HCT116 (cell line): ENCODE measurements at regions not wholly inside any gene's neighbourhood (a gene's known extent, or its start where the extent isn't known, plus 50 kb on each side); places are given as distances from the start of the nearest gene placed in this dataset.

Source experiments
- ATAC-seq: fragments of 200-7000 bp; cut with Tn5 transposase; 2 replicates; pipeline ENCODE4 v1.9.1; 2020; ENCODE audit warnings: mild to moderate bottlenecking, moderate library complexity
- BruUV-seq: library from RNA; stranded (reverse); fragments of 400-500 nt; replicated peaks from 2 replicates; lab custom pipeline; 2021; lab: Mats Ljungman, UMichigan
- CTCF ChIA-PET: fragments of 300-600 bp; sonication (Branson Sonifier 250); formaldehyde crosslinking; loops from one replicate; lab custom pipeline; 2021; ENCODE audit warnings: antibody characterized with exemption; lab: Charles Lee
- POLR2A ChIA-PET: fragments of 300-600, 350-600 bp; sonication (Branson Sonifier 250); formaldehyde crosslinking; loops from one replicate; lab custom pipeline; 2021; ENCODE audit warnings: antibody characterized with exemption; lab: Charles Lee
- RAD21 ChIA-PET, 2 experiments: fragments of 300-600 bp; sonication (Branson Sonifier 250); formaldehyde crosslinking; loops; one replicate each; lab custom pipeline; 2023; ENCODE audit warnings: low total read pairs in 2 of 2; ENCODE audit not compliant: uncharacterized antibody in 2 of 2, unreplicated experiment in 2 of 2, low non-redundant PET in 1 of 2; lab: Charles Lee
- DNase-seq: peaks from one replicate; pipeline ENCODE4 v3.0.0-alpha.2; 2010; ENCODE audit warnings: low read depth, low spot score
- H2AFZ ChIP-seq: fragments of 200-600 bp; shearing (Covaris generic), sonication (generic); 2 replicates; pipeline ENCODE4 v1.6.1; 2017; ENCODE audit warnings: low read depth, mixed run types, mixed read lengths, antibody characterized with exemption, low read length; ENCODE audit not compliant: poor library complexity, severe bottlenecking
- H3K27ac ChIP-seq: 2 replicates; pipeline ENCODE4 v1.5.1; 2012; ENCODE audit warnings: low read depth, low read length
- H3K27me3 ChIP-seq: fragments of 200-600 bp; sonication (generic); 2 replicates; pipeline ENCODE4 v1.6.1; 2016; ENCODE audit warnings: mixed run types, low read length, mixed read lengths; ENCODE audit not compliant: insufficient read depth
- H3K36me3 ChIP-seq, 2 experiments: fragments of 200-500 bp in 1 of 2; fragments of 200-600 bp in 1 of 2; sonication (Bioruptor generic) in 1 of 2; sonication (generic) in 1 of 2; 2 replicates each; pipeline versions ENCODE4 v1.5.1 to v1.6.1; 2014 to 2016; ENCODE audit warnings: low read length in 2 of 2, inconsistent platforms in 1 of 2, mixed read lengths in 1 of 2, mixed run types in 1 of 2; ENCODE audit not compliant: insufficient read depth in 2 of 2, control insufficient read depth in 1 of 2
- H3K4me1 ChIP-seq, 2 experiments: fragments of 200-600 bp in 1 of 2; sonication (generic) in 1 of 2; 2 replicates each; pipeline versions ENCODE4 v1.5.1 to v1.6.1; 2012 to 2017; ENCODE audit warnings: low read length in 2 of 2, inconsistent platforms in 1 of 2, mild to moderate bottlenecking in 1 of 2, mixed read lengths in 1 of 2, mixed run types in 1 of 2, moderate library complexity in 1 of 2; ENCODE audit not compliant: insufficient read depth in 2 of 2, control insufficient read depth in 1 of 2
- H3K4me2 ChIP-seq: fragments of 200-600 bp; sonication (generic); 2 replicates; pipeline ENCODE4 v1.6.1; 2017; ENCODE audit warnings: mixed run types, low read length, mixed read lengths
- H3K4me3 ChIP-seq, 2 experiments: fragments of 200-600 bp in 1 of 2; sonication (generic) in 1 of 2; replicated peaks in 1 of 2; 2 replicates each; pipeline ENCODE4 v1.5.1; 2011 to 2016; ENCODE audit warnings: low read length in 2 of 2, control low read depth in 1 of 2, low read depth in 1 of 2, mild to moderate bottlenecking in 1 of 2, mixed read lengths in 1 of 2, mixed run types in 1 of 2
- H3K79me2 ChIP-seq: fragments of 200-600 bp; sonication (generic); 2 replicates; pipeline ENCODE4 v1.6.1; 2017; ENCODE audit warnings: mild to moderate bottlenecking, mixed run types, low read length, moderate library complexity, mixed read lengths; ENCODE audit not compliant: insufficient read depth
- H3K9ac ChIP-seq: fragments of 200-600 bp; sonication (generic); 2 replicates; pipeline ENCODE4 v1.6.1; 2016; ENCODE audit warnings: low read length, mixed read lengths
- H3K9me2 ChIP-seq: fragments of 200-600 bp; sonication (generic), shearing (Covaris generic); 2 replicates; pipeline ENCODE4 v1.6.1; 2017; ENCODE audit warnings: mixed run types, mild to moderate bottlenecking, moderate library complexity; ENCODE audit not compliant: insufficient read depth
- H3K9me3 ChIP-seq, 2 experiments: fragments of 200-500 bp in 1 of 2; fragments of 200-600 bp in 1 of 2; sonication (Bioruptor generic) in 1 of 2; sonication (generic) in 1 of 2; 2 replicates each; pipeline ENCODE4 v1.6.1; 2014 to 2017; ENCODE audit warnings: low read length in 2 of 2, mixed read lengths in 2 of 2, inconsistent platforms in 1 of 2, low read depth in 1 of 2, mild to moderate bottlenecking in 1 of 2, mixed run types in 1 of 2, moderate library complexity in 1 of 2; ENCODE audit not compliant: control insufficient read depth in 1 of 2, insufficient read depth in 1 of 2
- H4K20me1 ChIP-seq: fragments of 200-600 bp; sonication (generic), shearing (Covaris generic); 2 replicates; pipeline ENCODE4 v1.6.1; 2017; ENCODE audit warnings: mixed run types, mild to moderate bottlenecking, moderate library complexity; ENCODE audit not compliant: insufficient read depth
- CBX3 ChIP-seq: IDR thresholded peaks from 2 replicates; pipeline ENCODE4 v1.6.1; 2012; ENCODE audit warnings: low read depth
- CTCF ChIP-seq, 3 experiments: fragments of 200-600 bp in 1 of 3; sonication (generic) in 1 of 3; IDR thresholded peaks in 2 of 3; conservative IDR thresholded peaks in 1 of 3; 2 replicates each; pipeline ENCODE4 v1.5.1; 2012 to 2017; ENCODE audit warnings: low read depth in 2 of 3, low read length in 2 of 3, antibody characterized with exemption in 1 of 3, borderline replicate concordance in 1 of 3, control low read depth in 1 of 3, mild to moderate bottlenecking in 1 of 3, mixed read lengths in 1 of 3, mixed run types in 1 of 3, moderate library complexity in 1 of 3; ENCODE audit not compliant: insufficient read depth in 1 of 3
- EGR1 ChIP-seq: IDR thresholded peaks from 2 replicates; pipeline ENCODE4 v1.6.1; 2012; ENCODE audit warnings: low read depth
- JUND ChIP-seq: IDR thresholded peaks from 2 replicates; pipeline ENCODE4 v1.6.1; 2012
- POLR2A ChIP-seq: IDR thresholded peaks from 2 replicates; pipeline ENCODE4 v1.7.0; 2011; ENCODE audit warnings: borderline replicate concordance; ENCODE audit not compliant: insufficient read depth, insufficient read length; ENCODE audit errors: extremely low read depth
- POLR2AphosphoS5 ChIP-seq: IDR thresholded peaks from 2 replicates; pipeline ENCODE4 v1.6.1; 2011; ENCODE audit warnings: mild to moderate bottlenecking, low read depth, low read length, moderate library complexity
- RAD21 ChIP-seq: IDR thresholded peaks from 2 replicates; pipeline ENCODE4 v1.6.1; 2012; ENCODE audit warnings: low read depth, mild to moderate bottlenecking
- SIN3A ChIP-seq: IDR thresholded peaks from 2 replicates; pipeline ENCODE4 v1.6.1; 2012; ENCODE audit warnings: low read depth
- SP1 ChIP-seq: IDR thresholded peaks from 2 replicates; pipeline ENCODE4 v1.6.1; 2012; ENCODE audit warnings: low read depth
- SRF ChIP-seq: IDR thresholded peaks from 2 replicates; pipeline ENCODE4 v1.6.1; 2012; ENCODE audit warnings: low read depth
- YY1 ChIP-seq: IDR thresholded peaks from 2 replicates; pipeline ENCODE4 v1.6.1; 2011; ENCODE audit warnings: low read length, low read depth, moderate library complexity, mild to moderate bottlenecking; ENCODE audit not compliant: insufficient replicate concordance; ENCODE audit errors: extremely low read depth
- ZBTB33 ChIP-seq: IDR thresholded peaks from 2 replicates; pipeline ENCODE4 v1.6.1; 2011; ENCODE audit warnings: mild to moderate bottlenecking, low read length, moderate library complexity; ENCODE audit not compliant: insufficient replicate concordance; ENCODE audit errors: extremely low read depth
- ZFX ChIP-seq: fragments of 450-650 bp; IDR thresholded peaks from 2 replicates; pipeline ENCODE4 v1.6.1; 2017
- ZNF274 ChIP-seq: fragments of 200-500 bp; sonication (Bioruptor generic); IDR thresholded peaks from 2 replicates; pipeline ENCODE4 v1.6.1; 2014; ENCODE audit warnings: mild to moderate bottlenecking, low read depth, low read length, inconsistent platforms
- intact Hi-C: fragments of 100-400 bp; cut with micrococcal nuclease; formaldehyde crosslinking; loops from 2 replicates; pipeline ENCODE4 v1.10.0; 2022

- intact Hi-C loops = no loop called here
- ChIA-PET CTCF (interaction anchor here (0.8 kb wide), 1 partner anchor 219 kb away, joined by 3 read pairs; no protein-coding TSS in a partner anchor), POLR2A (interaction anchor here (0.7 kb wide), 1 partner anchor 167 kb away, joined by 3 read pairs; no protein-coding TSS in a partner anchor), RAD21 (no interaction called here)
- Histone ChIP-seq H3K36me3 (no peaks in the 10 kb centered on the region), H3K4me3 (no peak overlapping the region), H3K79me2 (no peaks in the 10 kb centered on the region), H4K20me1 (no peaks in the 10 kb centered on the region), H3K9me3 (no peaks in the 10 kb centered on the region), H2AFZ (no peak overlapping the region), H3K9ac (no peak overlapping the region), H3K9me2 (no peaks in the 10 kb centered on the region), H3K27me3 (no peaks in the 10 kb centered on the region), H3K4me2 (no peak overlapping the region), H3K4me1 (peaks cover 0 to 6% of the 10 kb centered on the region in 2 experiments; a peak in 3 of 4 replicates), H3K27ac (no peak overlapping the region)
- peak; percentile 67 for ATAC-seq
- DNase-seq = no peak
- BruUV-seq = no TSS peak
- TF ChIP-seq ZNF274 (no peak), POLR2A (no peak), SRF (no peak), CBX3 (no peak), YY1 (no peak), RAD21 (peak; percentile 55), POLR2AphosphoS5 (no peak), ZBTB33 (no peak), JUND (no peak), CTCF (IDR thresholded peaks at IDR 0.05 in 2 of 3, conservative IDR thresholded peaks at IDR 0.05 in 1 of 3; ENCODE audit: borderline replicate concordance in 1 of 3, insufficient read depth in 1 of 3, low read depth in 2 of 3, low read length in 2 of 3) (peak in 2 of 3 experiments; percentile 17 to 35; a peak in 3 of 6 replicates), ZFX (no peak), SP1 (no peak), EGR1 (no peak), SIN3A (no peak)
Measured at GRCh38 chr21:31566064-31566463, 93.4 kb upstream of the SOD1 start.
